ENCODE measurements at regions not wholly inside any gene's neighbourhood (a gene's known extent, or its start where the extent isn't known, plus 50 kb on each side); places are given as distances from the start of the nearest gene placed in this dataset.

DNA sequence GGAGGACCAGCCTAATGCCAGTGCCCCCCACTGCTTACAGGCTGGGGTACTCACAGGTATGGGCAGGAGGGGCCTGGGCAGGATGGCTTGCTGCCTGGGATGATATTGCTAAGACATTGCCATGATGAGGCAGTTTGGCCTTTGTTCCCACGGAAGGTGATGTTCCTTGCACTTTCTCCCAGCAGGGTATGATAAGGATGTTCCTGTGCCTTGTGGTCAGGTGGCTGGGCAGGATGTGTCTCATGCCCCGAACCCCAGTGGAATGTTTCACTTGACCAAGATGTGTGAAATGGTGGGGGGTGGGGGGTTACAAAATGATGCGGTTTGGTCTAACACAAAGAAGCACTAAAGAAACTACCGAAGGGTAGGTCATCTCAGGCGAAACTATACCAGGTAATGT lies 337.8 kb upstream of the ZFHX3 start:
- H3K4me3 ChIP-seq (ENCODE audit: low read depth in 2 of 2, low read length in 2 of 2) = no peak overlapping the region
- no peaks in the 10 kb centered on the region for H3K9me3 ChIP-seq (ENCODE audit: control insufficient read depth, insufficient read depth, low read depth, low read length)
- ChIA-PET CTCF (no interaction called here), POLR2A (no interaction called here)
- no peaks in the 10 kb centered on the region for H3K4me1 ChIP-seq (ENCODE audit: control insufficient read depth, insufficient read depth, low read length)
- no TSS peak for BruUV-seq (replicated peaks)
- no peak overlapping the region for H3K27ac ChIP-seq (ENCODE audit: low read length)
- no peaks in the 10 kb centered on the region for H3K36me3 ChIP-seq (ENCODE audit: control insufficient read depth, insufficient read depth, low read length)
- intact Hi-C loops (cut with micrococcal nuclease; ENCODE audit: unreplicated experiment) = no loop called here
- in situ Hi-C loops (cut with HindIII; ENCODE audit: low pct_unique_long_range_greater_than_20kb, low sequenced_read_pairs) = no loop called here
- H3K27me3 ChIP-seq (ENCODE audit: control insufficient read depth, insufficient read depth, low read length) = no peaks in the 10 kb centered on the region
- DNase-seq (ENCODE audit: low read depth, low spot score) = no peak
- TF ChIP-seq TCF7L2 (IDR thresholded peaks at IDR 0.05; ENCODE audit: low read depth, low read length) (no peak), POLR2AphosphoS5 (IDR thresholded peaks at IDR 0.05; ENCODE audit: low read depth, low read length) (no peak), SIN3A (IDR thresholded peaks at IDR 0.05; ENCODE audit: borderline replicate concordance, insufficient read depth, low read depth, low read length) (no peak)
- TF ChIP-seq, protein P1, sequence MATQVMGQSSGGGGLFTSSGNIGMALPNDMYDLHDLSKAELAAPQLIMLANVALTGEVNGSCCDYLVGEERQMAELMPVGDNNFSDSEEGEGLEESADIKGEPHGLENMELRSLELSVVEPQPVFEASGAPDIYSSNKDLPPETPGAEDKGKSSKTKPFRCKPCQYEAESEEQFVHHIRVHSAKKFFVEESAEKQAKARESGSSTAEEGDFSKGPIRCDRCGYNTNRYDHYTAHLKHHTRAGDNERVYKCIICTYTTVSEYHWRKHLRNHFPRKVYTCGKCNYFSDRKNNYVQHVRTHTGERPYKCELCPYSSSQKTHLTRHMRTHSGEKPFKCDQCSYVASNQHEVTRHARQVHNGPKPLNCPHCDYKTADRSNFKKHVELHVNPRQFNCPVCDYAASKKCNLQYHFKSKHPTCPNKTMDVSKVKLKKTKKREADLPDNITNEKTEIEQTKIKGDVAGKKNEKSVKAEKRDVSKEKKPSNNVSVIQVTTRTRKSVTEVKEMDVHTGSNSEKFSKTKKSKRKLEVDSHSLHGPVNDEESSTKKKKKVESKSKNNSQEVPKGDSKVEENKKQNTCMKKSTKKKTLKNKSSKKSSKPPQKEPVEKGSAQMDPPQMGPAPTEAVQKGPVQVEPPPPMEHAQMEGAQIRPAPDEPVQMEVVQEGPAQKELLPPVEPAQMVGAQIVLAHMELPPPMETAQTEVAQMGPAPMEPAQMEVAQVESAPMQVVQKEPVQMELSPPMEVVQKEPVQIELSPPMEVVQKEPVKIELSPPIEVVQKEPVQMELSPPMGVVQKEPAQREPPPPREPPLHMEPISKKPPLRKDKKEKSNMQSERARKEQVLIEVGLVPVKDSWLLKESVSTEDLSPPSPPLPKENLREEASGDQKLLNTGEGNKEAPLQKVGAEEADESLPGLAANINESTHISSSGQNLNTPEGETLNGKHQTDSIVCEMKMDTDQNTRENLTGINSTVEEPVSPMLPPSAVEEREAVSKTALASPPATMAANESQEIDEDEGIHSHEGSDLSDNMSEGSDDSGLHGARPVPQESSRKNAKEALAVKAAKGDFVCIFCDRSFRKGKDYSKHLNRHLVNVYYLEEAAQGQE (IDR thresholded peaks at IDR 0.05; ENCODE audit: insufficient read depth in 1 of 2, low read depth in 2 of 2, low read length in 1 of 2) = no peak
- TF ChIP-seq, protein P2, sequence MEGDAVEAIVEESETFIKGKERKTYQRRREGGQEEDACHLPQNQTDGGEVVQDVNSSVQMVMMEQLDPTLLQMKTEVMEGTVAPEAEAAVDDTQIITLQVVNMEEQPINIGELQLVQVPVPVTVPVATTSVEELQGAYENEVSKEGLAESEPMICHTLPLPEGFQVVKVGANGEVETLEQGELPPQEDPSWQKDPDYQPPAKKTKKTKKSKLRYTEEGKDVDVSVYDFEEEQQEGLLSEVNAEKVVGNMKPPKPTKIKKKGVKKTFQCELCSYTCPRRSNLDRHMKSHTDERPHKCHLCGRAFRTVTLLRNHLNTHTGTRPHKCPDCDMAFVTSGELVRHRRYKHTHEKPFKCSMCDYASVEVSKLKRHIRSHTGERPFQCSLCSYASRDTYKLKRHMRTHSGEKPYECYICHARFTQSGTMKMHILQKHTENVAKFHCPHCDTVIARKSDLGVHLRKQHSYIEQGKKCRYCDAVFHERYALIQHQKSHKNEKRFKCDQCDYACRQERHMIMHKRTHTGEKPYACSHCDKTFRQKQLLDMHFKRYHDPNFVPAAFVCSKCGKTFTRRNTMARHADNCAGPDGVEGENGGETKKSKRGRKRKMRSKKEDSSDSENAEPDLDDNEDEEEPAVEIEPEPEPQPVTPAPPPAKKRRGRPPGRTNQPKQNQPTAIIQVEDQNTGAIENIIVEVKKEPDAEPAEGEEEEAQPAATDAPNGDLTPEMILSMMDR (IDR thresholded peaks at IDR 0.05) = no peak
- ATAC-seq = no peak

DNA sequence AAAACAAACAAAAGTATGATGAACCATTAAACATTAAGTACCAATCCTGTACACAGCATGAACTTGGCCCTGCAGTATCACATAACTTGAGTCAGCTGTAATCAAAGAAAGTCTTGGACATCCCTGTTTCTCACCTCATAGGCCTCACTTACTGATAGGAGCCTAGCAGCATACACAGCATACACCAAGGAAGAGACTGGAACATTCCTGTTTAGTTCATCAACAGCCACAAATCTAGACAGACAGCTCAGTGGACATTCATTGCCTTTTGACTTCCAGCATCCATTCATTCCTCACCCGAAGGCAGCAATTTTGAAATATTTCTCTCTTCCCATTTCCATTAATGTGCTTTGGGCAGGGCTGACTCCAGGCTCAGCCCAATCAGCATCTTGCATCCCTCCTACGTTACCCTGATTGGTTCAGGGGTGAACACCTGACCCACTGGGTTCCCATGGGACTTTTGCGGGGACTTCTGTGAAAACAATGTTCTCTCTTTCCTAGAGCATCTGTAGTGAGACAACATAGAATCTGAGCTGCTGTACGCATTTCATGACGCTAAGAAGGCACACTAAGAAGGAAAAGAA lies 336.7 kb upstream of the ZFHX3 start:
- POLR2A ChIA-PET = no interaction called here
- BruUV-seq (replicated peaks) = no TSS peak

More for the DNA sequence above, 336.7 kb upstream of the ZFHX3 start:
- in situ Hi-C loops (cut with HindIII; ENCODE audit: low pct_unique_long_range_greater_than_20kb, low sequenced_read_pairs) (no loop called here), intact Hi-C loops (cut with micrococcal nuclease; ENCODE audit: unreplicated experiment) (no loop called here)
- H3K27me3 ChIP-seq (ENCODE audit: control insufficient read depth, insufficient read depth, low read length) = no peaks in the 10 kb centered on the region
- CTCF ChIA-PET = no interaction called here
- no peak for ATAC-seq
- no peak for TF ChIP-seq POLR2AphosphoS5 (IDR thresholded peaks at IDR 0.05; ENCODE audit: low read depth, low read length)
- no peak for TF ChIP-seq TCF7L2 (IDR thresholded peaks at IDR 0.05; ENCODE audit: low read depth, low read length)
- TF ChIP-seq, protein P1 (IDR thresholded peaks at IDR 0.05; ENCODE audit: insufficient read depth in 1 of 2, low read depth in 2 of 2, low read length in 1 of 2) = no peak
- TF ChIP-seq SIN3A (IDR thresholded peaks at IDR 0.05; ENCODE audit: borderline replicate concordance, insufficient read depth, low read depth, low read length) = no peak
- TF ChIP-seq, protein P2 (IDR thresholded peaks at IDR 0.05) = no peak
- H3K9me3 ChIP-seq (ENCODE audit: control insufficient read depth, insufficient read depth, low read depth, low read length) = no peaks in the 10 kb centered on the region
- DNase-seq (ENCODE audit: low read depth, low spot score) = no peak
- H3K36me3 ChIP-seq (ENCODE audit: control insufficient read depth, insufficient read depth, low read length) = no peaks in the 10 kb centered on the region
- H3K4me3 ChIP-seq (ENCODE audit: low read depth in 2 of 2, low read length in 2 of 2) = no peak overlapping the region
- no peaks in the 10 kb centered on the region for H3K4me1 ChIP-seq (ENCODE audit: control insufficient read depth, insufficient read depth, low read length)
- H3K27ac ChIP-seq (ENCODE audit: low read length) = no peak overlapping the region

All from Panc1 (cell line).